A673 (cell line): ENCODE measurements at regions not wholly inside any gene's neighbourhood (a gene's known extent, or its start where the extent isn't known, plus 50 kb on each side); places are given as distances from the start of the nearest gene placed in this dataset.

ENCODE experiments used
- BruUV-seq: library from RNA; stranded (reverse); fragments of 400-500 nt; replicated peaks from 2 replicates; lab custom pipeline; 2021; lab: Mats Ljungman, UMichigan
- CTCF ChIA-PET: fragments of 300-600 bp; sonication (Branson Sonifier 250); formaldehyde crosslinking; loops from one replicate; lab custom pipeline; 2022; ENCODE audit warnings: antibody characterized with exemption; lab: Charles Lee
- POLR2A ChIA-PET: fragments of 300-600 bp; sonication (Branson Sonifier 250); formaldehyde crosslinking; loops from one replicate; lab custom pipeline; 2022; ENCODE audit warnings: antibody characterized with exemption; ENCODE audit not compliant: low non-redundant PET; lab: Charles Lee
- DNase-seq: peaks from one replicate; pipeline ENCODE4 v3.0.0-alpha.2; 2015; ENCODE audit warnings: low spot score
- H3K27ac ChIP-seq: fragments of 200-600 bp; sonication (generic); 2 replicates; pipeline ENCODE4 v1.5.1; 2016; ENCODE audit warnings: mixed run types, low read depth, mild to moderate bottlenecking, mixed read lengths, antibody characterized with exemption, low read length; ENCODE audit not compliant: poor library complexity, severe bottlenecking
- H3K27me3 ChIP-seq: fragments of 200-600 bp; sonication (generic); replicated peaks from 2 replicates; pipeline ENCODE4 v1.6.1; 2017; ENCODE audit warnings: mixed run types, low read depth, mild to moderate bottlenecking, mixed read lengths, antibody characterized with exemption, low read length; ENCODE audit not compliant: insufficient read depth, poor library complexity
- H3K36me3 ChIP-seq: fragments of 200-600 bp; sonication (generic); 2 replicates; pipeline ENCODE4 v1.6.1; 2016; ENCODE audit warnings: mixed run types, mild to moderate bottlenecking, mixed read lengths, antibody characterized with exemption, low read length; ENCODE audit not compliant: insufficient read depth, poor library complexity, severe bottlenecking
- H3K4me1 ChIP-seq: fragments of 200-600 bp; sonication (generic); 2 replicates; pipeline ENCODE4 v1.6.1; 2017; ENCODE audit warnings: mixed run types, mild to moderate bottlenecking, mixed read lengths, antibody characterized with exemption, low read length; ENCODE audit not compliant: insufficient read depth, poor library complexity, severe bottlenecking
- H3K4me3 ChIP-seq: fragments of 200-600 bp; sonication (generic); 2 replicates; pipeline ENCODE4 v1.5.1; 2016; ENCODE audit warnings: low read depth, mixed run types, mild to moderate bottlenecking, mixed read lengths, low read length; ENCODE audit not compliant: poor library complexity, severe bottlenecking
- H3K9me3 ChIP-seq: fragments of 200-600 bp; sonication (generic); 2 replicates; pipeline ENCODE4 v1.6.1; 2016; ENCODE audit warnings: mixed run types, low read depth, mild to moderate bottlenecking, mixed read lengths, antibody characterized with exemption, low read length; ENCODE audit not compliant: poor library complexity, severe bottlenecking
- EZH2 ChIP-seq: fragments of 200-600 bp; sonication (generic); IDR thresholded peaks from 2 replicates; pipeline ENCODE4 v1.6.1; 2017; ENCODE audit warnings: borderline replicate concordance, low read depth, mild to moderate bottlenecking, mixed read lengths, antibody characterized with exemption, low read length; ENCODE audit not compliant: poor library complexity, severe bottlenecking
- intact Hi-C: fragments of 100-400 bp; cut with micrococcal nuclease; formaldehyde crosslinking; loops from one replicate; pipeline ENCODE4 v1.10.0; 2022; ENCODE audit not compliant: unreplicated experiment
- TF ChIP-seq, protein P1 (sequence below): fragments of 300-800, 200-600 bp; sonication (generic); conservative IDR thresholded peaks from 2 replicates; pipeline ENCODE4 v1.5.1; 2017; ENCODE audit warnings: low read depth, mild to moderate bottlenecking, antibody characterized with exemption, low read length, moderate library complexity, mixed read lengths

GRCh38 chr16:52090080-52090479, 456.9 kb downstream of the TOX3 start:
- peak; percentile 42 for DNase-seq
- CTCF ChIA-PET, result no interaction called here
- intact Hi-C loops, result no loop called here

DNA sequence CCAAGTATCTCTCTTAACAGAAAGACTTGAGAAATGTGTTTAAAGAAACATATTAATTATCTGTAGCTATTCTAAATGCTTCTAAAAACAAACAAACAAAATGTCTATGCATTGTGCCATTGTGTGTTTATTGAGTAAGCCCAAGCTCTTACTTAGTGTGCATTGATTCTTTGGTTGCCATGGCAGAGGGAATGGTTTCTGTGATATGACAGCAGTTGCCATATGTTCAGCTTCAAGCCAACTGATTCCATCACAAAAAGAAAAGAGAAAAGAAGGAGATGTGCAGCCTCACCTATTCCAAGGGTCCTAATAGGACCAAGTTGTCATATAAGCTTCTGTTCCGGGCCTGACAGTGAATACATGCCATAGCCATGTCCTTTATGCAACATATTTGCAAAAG, 457.5 kb downstream of the TOX3 start:
- ChIA-PET CTCF (no interaction called here), POLR2A (no interaction called here)
- no peaks in the 10 kb centered on the region for H3K36me3 ChIP-seq
- no peak overlapping the region for H3K4me3 ChIP-seq
- no peaks in the 10 kb centered on the region for H3K4me1 ChIP-seq
- DNase-seq, result no peak
- no peak for TF ChIP-seq EZH2
- TF ChIP-seq, protein P1, sequence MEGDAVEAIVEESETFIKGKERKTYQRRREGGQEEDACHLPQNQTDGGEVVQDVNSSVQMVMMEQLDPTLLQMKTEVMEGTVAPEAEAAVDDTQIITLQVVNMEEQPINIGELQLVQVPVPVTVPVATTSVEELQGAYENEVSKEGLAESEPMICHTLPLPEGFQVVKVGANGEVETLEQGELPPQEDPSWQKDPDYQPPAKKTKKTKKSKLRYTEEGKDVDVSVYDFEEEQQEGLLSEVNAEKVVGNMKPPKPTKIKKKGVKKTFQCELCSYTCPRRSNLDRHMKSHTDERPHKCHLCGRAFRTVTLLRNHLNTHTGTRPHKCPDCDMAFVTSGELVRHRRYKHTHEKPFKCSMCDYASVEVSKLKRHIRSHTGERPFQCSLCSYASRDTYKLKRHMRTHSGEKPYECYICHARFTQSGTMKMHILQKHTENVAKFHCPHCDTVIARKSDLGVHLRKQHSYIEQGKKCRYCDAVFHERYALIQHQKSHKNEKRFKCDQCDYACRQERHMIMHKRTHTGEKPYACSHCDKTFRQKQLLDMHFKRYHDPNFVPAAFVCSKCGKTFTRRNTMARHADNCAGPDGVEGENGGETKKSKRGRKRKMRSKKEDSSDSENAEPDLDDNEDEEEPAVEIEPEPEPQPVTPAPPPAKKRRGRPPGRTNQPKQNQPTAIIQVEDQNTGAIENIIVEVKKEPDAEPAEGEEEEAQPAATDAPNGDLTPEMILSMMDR, result no peak
- no peaks in the 10 kb centered on the region for H3K27me3 ChIP-seq
- H3K27ac ChIP-seq, result no peak overlapping the region
- intact Hi-C loops, result no loop called here
- no TSS peak for BruUV-seq
- no peaks in the 10 kb centered on the region for H3K9me3 ChIP-seq

More at GRCh38 chr16:52090080-52090479, 456.9 kb downstream of the TOX3 start:
- Histone ChIP-seq H3K9me3 (no peaks in the 10 kb centered on the region), H3K27me3 (no peaks in the 10 kb centered on the region), H3K27ac (no peak overlapping the region), H3K36me3 (no peaks in the 10 kb centered on the region), H3K4me3 (no peak overlapping the region), H3K4me1 (no peaks in the 10 kb centered on the region)
- no TSS peak for BruUV-seq
- no peak for TF ChIP-seq EZH2
- TF ChIP-seq, protein P1, result no peak
- POLR2A ChIA-PET, result no interaction called here

- intact Hi-C loops, result no loop called here
- Histone ChIP-seq H3K4me3 (no peak overlapping the region), H3K36me3 (no peaks in the 10 kb centered on the region), H3K4me1 (no peaks in the 10 kb centered on the region), H3K27me3 (peaks cover 9% of the 10 kb centered on the region), H3K27ac (no peak overlapping the region), H3K9me3 (no peaks in the 10 kb centered on the region)
- ChIA-PET POLR2A (no interaction called here), CTCF (no interaction called here)
- TF ChIP-seq, protein P1, result no peak
- no peak for DNase-seq
- no TSS peak for BruUV-seq
Measured at GRCh38 chr16:52086901-52087300, 460.0 kb downstream of the TOX3 start.
